A673 (cell line): ENCODE measurements at regions not wholly inside any gene's neighbourhood (a gene's known extent, or its start where the extent isn't known, plus 50 kb on each side); places are given as distances from the start of the nearest gene placed in this dataset.

Experiments used
- CTCF ChIP-seq: fragments of 300-800, 200-600 bp; sonication (generic); conservative IDR thresholded peaks from 2 replicates; pipeline ENCODE4 v1.5.1; 2017; ENCODE audit warnings: low read depth, mild to moderate bottlenecking, antibody characterized with exemption, low read length, moderate library complexity, mixed read lengths
- EZH2 ChIP-seq: fragments of 200-600 bp; sonication (generic); IDR thresholded peaks from 2 replicates; pipeline ENCODE4 v1.6.1; 2017; ENCODE audit warnings: borderline replicate concordance, low read depth, mild to moderate bottlenecking, mixed read lengths, antibody characterized with exemption, low read length; ENCODE audit not compliant: poor library complexity, severe bottlenecking

DNA sequence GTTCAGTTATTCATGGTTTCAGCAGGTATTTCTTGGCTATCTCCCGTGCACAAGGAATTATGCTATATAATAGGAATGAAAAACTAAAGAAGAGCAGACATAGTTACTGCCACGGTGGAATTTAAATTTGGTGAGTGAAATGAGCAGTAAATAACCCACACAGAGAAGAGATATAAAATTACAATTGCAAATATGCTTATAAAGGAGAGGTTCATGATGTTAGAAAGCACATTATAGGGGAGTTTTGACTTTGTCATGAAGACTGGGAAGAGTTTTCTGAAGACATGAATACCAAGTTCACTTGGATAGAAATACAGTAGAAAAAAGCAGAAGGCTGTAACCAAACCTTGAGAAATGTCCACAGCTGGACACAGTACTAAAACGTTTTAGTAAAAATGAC lies 712.0 kb upstream of the AADAT start:
- no peak for TF ChIP-seq CTCF
- no peak for TF ChIP-seq EZH2
